Retina (tissue), 1 donor: ENCODE measurements at regions not wholly inside any gene's neighbourhood (a gene's known extent, or its start where the extent isn't known, plus 50 kb on each side); places are given as distances from the start of the nearest gene placed in this dataset.

Experiments
- DNase-seq: peaks from one replicate; pipeline ENCODE4 v3.0.0-alpha.2; 2016

- DNase-seq, result no peak
These were observed 430.0 kb downstream of the TYW1 start for GRCh38 chr7:67426654-67427053.

GRCh38 chr7:67429735-67430134 is 433.1 kb downstream of the TYW1 start:
- no peak for DNase-seq

- no peak for DNase-seq
These were observed 436.1 kb downstream of the TYW1 start for GRCh38 chr7:67432536-67433234.

- no peak for DNase-seq
These were observed 439.4 kb downstream of the TYW1 start for GRCh38 chr7:67435894-67436535.

GRCh38 chr7:67438198-67438882 is 441.7 kb downstream of the TYW1 start:
- no peak for DNase-seq

GRCh38 chr7:67438913-67439505 is 442.4 kb downstream of the TYW1 start:
- DNase-seq, result no peak

GRCh38 chr7:67440321-67440720 is 443.7 kb downstream of the TYW1 start:
- DNase-seq, result no peak

- no peak for DNase-seq
These were observed 449.1 kb downstream of the TYW1 start for GRCh38 chr7:67445728-67446127.

- no peak for DNase-seq
These were observed 450.7 kb downstream of the TYW1 start for GRCh38 chr7:67447297-67447696.

GRCh38 chr7:67448271-67448670 is 451.6 kb downstream of the TYW1 start:
- DNase-seq, result no peak

- no peak for DNase-seq
These were observed 453.5 kb downstream of the TYW1 start for GRCh38 chr7:67450171-67450570.

- no peak for DNase-seq
These were observed 454.7 kb downstream of the TYW1 start for GRCh38 chr7:67451306-67451705.

- no peak for DNase-seq
These were observed 455.9 kb downstream of the TYW1 start for GRCh38 chr7:67452516-67453026.

- DNase-seq, result no peak
These were observed 457.1 kb downstream of the TYW1 start for GRCh38 chr7:67453580-67454380.

GRCh38 chr7:67455508-67455907 is 458.9 kb downstream of the TYW1 start:
- DNase-seq, result no peak

GRCh38 chr7:67462781-67463191 is 466.2 kb downstream of the TYW1 start:
- peak; percentile 81 for DNase-seq

- DNase-seq, result no peak
These were observed 466.7 kb downstream of the TYW1 start for GRCh38 chr7:67463316-67463715.

- DNase-seq, result no peak
These were observed 467.4 kb downstream of the TYW1 start for GRCh38 chr7:67463983-67464382.

GRCh38 chr7:67466109-67466508 is 469.5 kb downstream of the TYW1 start:
- no peak for DNase-seq

- peak; percentile 70 for DNase-seq
These were observed 473.7 kb downstream of the TYW1 start for GRCh38 chr7:67470256-67470751.

- DNase-seq, result no peak
These were observed 478.7 kb downstream of the TYW1 start for GRCh38 chr7:67475293-67475692.

- no peak for DNase-seq
These were observed 481.4 kb downstream of the TYW1 start for GRCh38 chr7:67478066-67478465.
